Activated CD8-positive, alpha-beta T cell treated with anti-CD3 and anti-CD28 coated beads for 36 hours (primary cell): ENCODE measurements at regions not wholly inside any gene's neighbourhood (a gene's known extent, or its start where the extent isn't known, plus 50 kb on each side); places are given as distances from the start of the nearest gene placed in this dataset.

Experiments used
- ATAC-seq: fragments of 200-7000 bp; cut with Tn5 transposase; one replicate; pipeline ENCODE4 v1.10.0; 2021; ENCODE audit warnings: mild to moderate bottlenecking, moderate library complexity
- CTCF ChIA-PET: fragments of 350-600 bp; sonication (Branson Sonifier 250); formaldehyde crosslinking; loops from one replicate; lab custom pipeline; 2021; ENCODE audit warnings: antibody characterized with exemption; lab: Charles Lee
- POLR2A ChIA-PET: fragments of 350-600 bp; sonication (Branson Sonifier 250); formaldehyde crosslinking; loops from one replicate; lab custom pipeline; 2021; ENCODE audit warnings: antibody characterized with exemption; lab: Charles Lee
- DNase-seq: peaks from one replicate; pipeline ENCODE4 v3.0.0-alpha.2; 2020
- H3K27ac Mint-ChIP-seq: one replicate; pipeline ENCODE4 v1.8.0; 2021; ENCODE audit warnings: mild to moderate bottlenecking, mixed read lengths
- H3K27me3 Mint-ChIP-seq: one replicate; pipeline ENCODE4 v1.8.0; 2021; ENCODE audit warnings: mixed read lengths
- H3K36me3 Mint-ChIP-seq: one replicate; pipeline ENCODE4 v1.8.0; 2021; ENCODE audit warnings: low read depth, mixed read lengths
- H3K4me1 Mint-ChIP-seq: one replicate; pipeline ENCODE4 v1.8.0; 2021; ENCODE audit warnings: low read depth, mixed read lengths
- H3K4me3 Mint-ChIP-seq: one replicate; pipeline ENCODE4 v1.8.0; 2021; ENCODE audit warnings: mild to moderate bottlenecking, moderate library complexity, mixed read lengths
- H3K9me3 Mint-ChIP-seq: one replicate; pipeline ENCODE4 v1.8.0; 2021; ENCODE audit warnings: mixed read lengths
- CTCF ChIP-seq: fragments of 200-600 bp; IDR thresholded peaks from one replicate; pipeline ENCODE4 v1.8.0; 2022; ENCODE audit warnings: antibody characterized with exemption, mild to moderate bottlenecking
- intact Hi-C: fragments of 100-400 bp; cut with micrococcal nuclease; formaldehyde crosslinking; loops from one replicate; pipeline ENCODE4 v1.10.0; 2022

GRCh38 chr20:11090751-11091150, 417.0 kb upstream of the JAG1 start:
- Mint-ChIP-seq H3K4me3 (no peak overlapping the region), H3K27me3 (no peaks in the 10 kb centered on the region), H3K27ac (no peak overlapping the region), H3K36me3 (no peaks in the 10 kb centered on the region), H3K9me3 (peaks cover 2% of the 10 kb centered on the region), H3K4me1 (no peaks in the 10 kb centered on the region)
- no peak for ATAC-seq
- POLR2A ChIA-PET: no interaction called here
- CTCF ChIA-PET: no interaction called here
- no peak for TF ChIP-seq CTCF
- DNase-seq: no peak
- intact Hi-C loops: loop anchor here (10.0 kb wide), 1 partner anchor 64 kb away; no protein-coding TSS in a partner anchor

- POLR2A ChIA-PET: no interaction called here
Measured at GRCh38 chr20:11091511-11091910, 417.7 kb upstream of the JAG1 start.

GRCh38 chr20:11092151-11092550, 418.4 kb upstream of the JAG1 start:
- Mint-ChIP-seq H3K36me3 (no peaks in the 10 kb centered on the region), H3K9me3 (peaks cover 2% of the 10 kb centered on the region), H3K27me3 (no peaks in the 10 kb centered on the region), H3K4me1 (no peaks in the 10 kb centered on the region), H3K27ac (no peak overlapping the region), H3K4me3 (no peak overlapping the region)
- ATAC-seq: no peak
- POLR2A ChIA-PET: no interaction called here
- DNase-seq: no peak
- TF ChIP-seq CTCF: no peak
- CTCF ChIA-PET: no interaction called here
- intact Hi-C loops: loop anchor here (10.0 kb wide), 1 partner anchor 63 kb away; no protein-coding TSS in a partner anchor

More at GRCh38 chr20:11091511-11091910, 417.7 kb upstream of the JAG1 start:
- intact Hi-C loops: loop anchor here (10.0 kb wide), 1 partner anchor 63 kb away; no protein-coding TSS in a partner anchor
- H3K27me3 Mint-ChIP-seq: no peaks in the 10 kb centered on the region
- no peaks in the 10 kb centered on the region for H3K4me1 Mint-ChIP-seq
- H3K27ac Mint-ChIP-seq: no peak overlapping the region
- ATAC-seq: no peak
- no peak for TF ChIP-seq CTCF
- DNase-seq: no peak
- H3K36me3 Mint-ChIP-seq: no peaks in the 10 kb centered on the region
- no peak overlapping the region for H3K4me3 Mint-ChIP-seq
- CTCF ChIA-PET: no interaction called here
- peaks cover 2% of the 10 kb centered on the region for H3K9me3 Mint-ChIP-seq

GRCh38 chr20:11094196-11094595, 420.4 kb upstream of the JAG1 start:
- Mint-ChIP-seq H3K9me3 (peaks cover 2% of the 10 kb centered on the region), H3K27me3 (no peaks in the 10 kb centered on the region), H3K4me3 (no peak overlapping the region), H3K27ac (no peak overlapping the region), H3K4me1 (no peaks in the 10 kb centered on the region), H3K36me3 (no peaks in the 10 kb centered on the region)
- POLR2A ChIA-PET: no interaction called here
- ATAC-seq (no peak), DNase-seq (no peak)
- TF ChIP-seq CTCF: no peak
- intact Hi-C loops: loop anchor here (10.0 kb wide), 1 partner anchor 61 kb away; no protein-coding TSS in a partner anchor
- CTCF ChIA-PET: no interaction called here

GRCh38 chr20:11094711-11095110, 420.9 kb upstream of the JAG1 start:
- ATAC-seq (no peak), DNase-seq (no peak)
- TF ChIP-seq CTCF: no peak
- no peak overlapping the region for H3K27ac Mint-ChIP-seq
- peaks cover 2% of the 10 kb centered on the region for H3K9me3 Mint-ChIP-seq
- CTCF ChIA-PET: no interaction called here
- intact Hi-C loops: loop anchor here (10.0 kb wide), 1 partner anchor 60 kb away; no protein-coding TSS in a partner anchor
- no peaks in the 10 kb centered on the region for H3K4me1 Mint-ChIP-seq
- POLR2A ChIA-PET: no interaction called here
- H3K27me3 Mint-ChIP-seq: no peaks in the 10 kb centered on the region
- H3K36me3 Mint-ChIP-seq: no peaks in the 10 kb centered on the region
- H3K4me3 Mint-ChIP-seq: no peak overlapping the region
